ENCODE measurements at regions not wholly inside any gene's neighbourhood (a gene's known extent, or its start where the extent isn't known, plus 50 kb on each side); places are given as distances from the start of the nearest gene placed in this dataset.
"Not testable (repeated sequence)": the region's sequence is repeated elsewhere in the genome, so short reads cannot be mapped to it uniquely, and the experiment has no call there.

DNA sequence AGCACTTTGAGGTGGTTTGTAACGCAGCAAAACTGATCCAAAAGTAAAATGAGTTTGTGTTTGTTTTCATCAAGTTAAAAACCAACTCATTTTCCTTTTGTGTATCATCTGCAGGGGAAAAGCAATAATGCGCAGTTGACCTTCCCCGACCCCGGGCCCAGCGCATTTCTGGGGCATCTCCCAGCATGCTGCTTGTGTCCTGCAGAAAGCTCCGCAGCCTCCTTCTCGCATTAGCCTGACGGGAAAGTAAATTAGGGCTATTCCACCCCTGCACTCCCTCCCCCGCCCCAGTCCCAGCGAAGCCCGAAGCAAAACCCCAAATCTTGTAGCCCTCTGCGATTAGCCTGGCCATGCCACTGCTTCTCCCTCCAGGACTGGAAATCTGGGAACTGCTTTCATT lies 82.0 kb upstream of the PPM1B start:
- DNase-seq (ENCODE audit: low spot score), result no peak

DNA sequence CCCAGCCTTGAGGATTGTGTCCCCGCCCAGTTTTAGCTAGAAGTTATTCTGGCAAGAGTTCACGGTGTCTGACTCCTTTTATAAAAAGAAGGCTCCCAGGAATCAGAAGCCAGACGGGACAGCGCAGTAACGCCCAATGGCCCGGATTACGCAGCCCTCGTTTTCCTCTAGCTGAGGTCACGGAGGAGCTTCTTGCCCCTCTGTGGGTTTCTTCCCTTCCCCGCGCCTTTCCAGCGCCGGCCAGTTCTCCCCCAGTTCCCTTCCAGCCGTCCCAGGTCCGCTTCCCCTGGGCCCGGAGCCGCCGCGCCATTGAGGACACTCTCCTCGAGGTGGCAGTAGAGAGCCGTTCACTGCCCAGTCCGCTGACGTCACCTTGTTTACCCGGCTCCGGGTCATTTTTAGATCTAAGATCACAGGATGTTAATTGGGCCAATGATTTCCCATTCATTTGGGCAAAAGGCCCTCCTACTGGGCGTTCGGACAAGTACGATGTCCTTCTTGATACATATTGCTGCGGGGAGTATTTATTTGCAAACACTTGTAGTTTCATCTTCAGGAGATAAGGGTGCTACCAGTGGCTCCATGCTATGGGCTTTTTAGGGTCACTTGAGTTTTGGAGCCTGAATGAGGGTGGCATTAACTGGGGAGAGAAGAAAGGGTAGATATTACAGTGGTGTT lies 81.5 kb upstream of the PPM1B start:
- DNase-seq (ENCODE audit: low spot score), result peak; percentile 87

DNA sequence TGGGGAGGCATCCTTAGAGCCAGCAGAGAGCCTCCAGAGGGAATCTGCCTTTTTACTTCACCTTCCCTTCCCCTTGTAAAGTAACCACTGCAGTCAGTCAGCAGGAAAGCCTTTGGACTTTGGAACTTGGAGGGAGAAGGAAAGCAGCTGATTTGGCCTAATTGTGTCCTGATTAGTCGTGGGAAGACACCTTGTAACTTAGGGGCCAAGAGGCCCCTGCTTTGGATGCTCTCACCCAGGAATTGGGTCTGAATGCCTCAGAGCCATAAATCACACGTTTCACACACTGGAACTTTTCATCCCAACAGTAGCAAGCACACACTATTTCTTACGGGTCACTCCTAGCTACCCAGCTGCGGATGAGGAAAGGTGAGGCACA lies 81.0 kb upstream of the PPM1B start:
- DNase-seq (ENCODE audit: low spot score), result peak; percentile 43

DNA sequence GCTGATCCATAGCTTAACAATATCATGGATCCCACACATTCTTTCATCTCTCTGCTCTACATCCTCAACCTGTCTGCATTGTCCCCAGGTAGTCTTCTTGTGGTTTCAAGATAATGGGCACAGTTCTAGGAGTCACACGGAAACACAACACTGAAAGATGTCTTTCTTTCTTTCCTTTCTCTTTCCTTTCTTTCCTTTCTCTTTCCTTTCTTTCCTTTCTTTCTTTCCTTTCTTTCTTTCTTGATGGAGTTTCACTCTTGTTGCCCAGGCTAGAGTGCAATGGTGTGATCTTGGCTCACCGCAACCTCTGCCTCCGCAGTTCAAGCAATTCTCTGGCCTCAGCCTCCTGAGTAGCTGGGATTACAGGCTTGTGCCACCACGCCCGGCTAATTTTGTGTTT lies 76.2 kb upstream of the PPM1B start:
- DNase-seq (ENCODE audit: low spot score), result not testable (repeated sequence)

DNA sequence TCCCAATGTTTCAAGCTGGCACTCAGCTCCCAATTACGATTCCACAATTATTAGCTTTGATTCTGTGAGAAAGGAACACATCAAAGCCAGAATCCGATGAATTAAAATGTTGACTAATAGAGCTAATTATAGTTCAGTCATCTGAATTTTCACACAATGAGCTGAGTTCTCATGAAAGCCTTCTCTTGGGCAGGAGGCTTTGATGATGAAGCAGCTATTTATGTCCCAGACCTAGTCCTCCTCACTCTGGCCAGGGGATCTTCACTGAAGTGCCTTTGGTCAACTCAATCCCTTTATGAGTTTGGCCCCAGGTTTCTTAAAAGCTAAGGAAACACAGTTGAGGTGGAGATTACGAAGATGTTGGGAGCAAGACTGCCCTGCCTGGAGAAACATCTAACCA lies 74.7 kb upstream of the PPM1B start:
- DNase-seq (ENCODE audit: low spot score), result no peak

DNA sequence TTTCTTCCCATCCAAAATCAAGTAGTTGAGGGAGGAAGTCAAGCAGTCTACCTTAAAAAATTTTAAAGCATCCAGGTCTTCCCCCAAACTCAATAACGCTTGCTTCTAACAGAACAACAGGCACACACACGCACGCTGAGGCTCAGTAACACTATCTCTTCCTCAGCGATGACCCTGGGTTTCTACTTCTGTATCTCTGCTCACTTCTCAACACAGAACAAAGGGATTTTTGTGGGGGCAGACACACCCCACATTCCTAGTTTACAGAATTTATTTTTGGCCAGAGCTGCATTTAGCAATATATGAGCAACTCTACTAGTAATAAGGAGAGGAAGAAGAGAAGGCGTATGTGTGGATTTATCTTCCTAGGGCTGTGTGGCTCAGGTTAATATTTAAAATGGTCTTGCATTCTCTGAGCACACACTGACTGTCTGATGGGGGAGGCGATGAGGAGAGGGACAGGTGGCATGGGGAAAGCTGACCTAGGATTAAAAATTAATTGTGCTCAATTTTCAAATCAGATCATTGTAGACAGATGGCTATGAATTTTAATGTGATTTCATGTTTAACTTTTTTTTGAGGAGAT lies 71.3 kb upstream of the PPM1B start:
- DNase-seq (ENCODE audit: low spot score), result no peak

DNA sequence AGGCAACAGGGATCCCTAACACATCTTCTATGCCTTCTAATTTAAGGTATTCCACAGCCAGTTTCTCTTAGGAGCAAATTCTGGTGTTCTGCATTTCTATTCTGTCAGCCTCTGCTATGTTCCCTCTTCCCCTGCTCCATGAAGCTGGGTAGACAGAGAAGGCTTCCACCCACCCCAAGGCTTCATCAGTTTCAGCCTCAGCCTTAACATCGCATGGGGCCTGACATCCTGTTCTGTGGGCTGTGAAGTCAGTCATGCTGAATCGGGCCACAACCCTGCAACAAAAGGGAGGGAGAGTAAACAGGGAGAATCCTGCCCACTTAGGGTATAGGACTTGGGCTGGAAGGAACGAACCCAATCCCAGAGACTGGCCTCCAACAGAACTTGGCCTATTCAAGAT lies 70.6 kb upstream of the PPM1B start:
- DNase-seq (ENCODE audit: low spot score), result no peak

DNA sequence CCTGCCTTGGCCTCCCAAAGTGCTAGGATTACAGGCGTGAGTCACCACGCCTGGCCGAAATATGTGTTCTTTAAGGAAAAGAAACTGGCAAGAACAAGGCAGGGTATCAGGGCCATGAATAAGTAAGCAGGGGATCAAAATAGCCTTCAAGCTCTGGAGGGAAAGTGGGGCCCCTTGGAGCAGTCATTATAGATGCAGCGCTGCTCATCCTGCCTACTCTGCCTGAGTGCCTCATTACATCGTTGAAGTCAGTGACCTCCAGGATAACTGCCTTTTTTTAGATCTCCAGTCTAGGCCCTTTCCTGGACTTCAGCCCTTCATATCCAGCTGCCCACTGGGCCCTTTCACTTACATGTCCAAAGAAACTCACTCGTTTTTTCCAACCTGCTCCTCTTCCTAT lies 69.8 kb upstream of the PPM1B start:
- DNase-seq (ENCODE audit: low spot score), result no peak

DNA sequence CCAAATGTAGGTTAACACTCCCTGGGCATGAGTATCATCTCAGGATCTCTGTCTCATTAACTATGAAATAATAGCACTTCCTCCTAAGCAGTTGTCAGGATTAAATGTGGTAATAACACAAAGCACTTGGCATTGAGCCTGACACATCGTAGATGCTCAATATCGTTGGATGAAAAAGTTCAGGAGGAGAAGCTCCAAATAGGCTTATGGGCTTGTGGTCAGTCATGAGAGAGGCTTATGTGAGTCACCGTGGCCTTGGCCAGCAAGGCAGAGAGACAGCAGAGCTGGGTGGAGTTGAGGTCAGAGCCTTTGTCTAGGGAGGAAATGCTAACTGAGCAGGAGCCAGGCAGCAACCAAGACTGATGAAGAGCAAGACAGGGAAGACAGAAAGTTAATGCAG lies 68.3 kb upstream of the PPM1B start:
- DNase-seq (ENCODE audit: low spot score), result peak; percentile 49

DNA sequence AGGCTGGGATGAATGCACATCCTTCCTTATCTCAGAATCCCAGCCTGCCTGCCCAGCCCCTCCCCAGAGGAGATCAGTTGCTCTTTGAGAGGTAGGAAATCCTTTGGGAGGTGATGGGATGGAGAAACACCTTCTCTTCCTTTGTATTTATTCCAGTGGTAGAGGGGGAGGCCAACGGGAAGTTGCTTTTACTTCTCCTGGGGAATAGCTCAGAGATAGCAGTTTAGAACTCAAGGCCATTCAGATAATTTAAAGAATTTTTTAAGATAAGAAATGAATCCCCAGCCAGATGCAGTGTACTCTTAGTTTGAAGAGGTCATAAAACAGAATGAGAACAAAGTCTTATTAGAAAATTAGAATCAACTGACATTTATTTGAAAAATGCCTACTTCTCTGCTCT lies 67.4 kb upstream of the PPM1B start:
- DNase-seq (ENCODE audit: low spot score), result no peak

DNA sequence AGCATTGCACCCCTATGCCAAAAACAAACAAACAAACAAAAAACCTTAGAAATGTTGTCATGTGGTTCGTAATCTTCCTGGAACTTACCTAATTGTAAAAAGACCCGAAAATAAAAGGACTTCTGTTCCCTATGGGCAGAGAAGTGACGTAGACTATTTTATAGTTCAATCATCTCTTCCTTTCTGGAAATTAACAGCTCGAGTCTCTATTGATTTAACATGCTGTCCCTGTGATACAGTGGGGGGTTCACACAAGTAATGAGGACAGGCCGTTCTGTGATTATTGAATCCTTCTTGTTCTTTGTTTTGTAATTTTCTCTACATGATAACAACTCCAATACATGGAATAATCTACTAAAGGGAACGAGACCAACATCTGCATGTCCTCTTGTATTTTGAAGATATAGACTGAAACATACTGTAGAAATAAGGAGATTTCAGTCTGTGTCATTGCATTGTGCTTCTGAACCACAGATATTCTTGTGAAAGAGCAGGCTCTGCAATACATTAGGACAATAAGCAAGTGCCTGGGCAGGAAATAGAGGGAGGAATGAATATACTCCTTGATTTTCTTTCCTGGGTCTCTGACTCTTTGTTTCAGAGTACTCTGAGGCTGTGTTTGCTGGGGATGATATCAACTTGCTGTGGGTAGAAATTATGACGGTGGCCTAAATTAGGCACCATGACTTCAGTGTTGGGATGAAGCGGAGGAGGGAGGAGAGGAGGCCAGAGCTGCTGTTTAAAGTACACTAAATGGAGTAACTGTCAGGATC lies 65.7 kb upstream of the PPM1B start:
- no peak for DNase-seq (ENCODE audit: low spot score)

DNA sequence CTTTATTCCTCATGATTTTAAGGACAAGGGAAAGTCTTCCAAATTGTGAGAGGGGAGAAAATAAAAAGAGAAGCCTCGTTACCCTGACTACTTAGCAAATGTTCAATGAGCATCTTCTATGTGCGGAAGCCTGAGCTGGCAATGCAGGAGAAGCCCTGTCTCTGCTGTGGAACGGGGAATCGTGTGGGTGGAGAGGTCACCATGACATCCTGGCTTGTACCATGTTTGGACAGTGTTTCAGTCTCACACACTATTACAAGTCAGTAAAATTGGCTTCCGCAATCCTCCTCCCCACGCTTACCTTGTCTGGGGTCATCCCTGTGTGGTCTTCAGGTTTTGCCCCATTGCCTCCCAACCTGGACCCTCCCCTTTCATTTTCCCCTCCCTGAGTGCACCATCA lies 65.0 kb upstream of the PPM1B start:
- DNase-seq (ENCODE audit: low spot score), result no peak

DNA sequence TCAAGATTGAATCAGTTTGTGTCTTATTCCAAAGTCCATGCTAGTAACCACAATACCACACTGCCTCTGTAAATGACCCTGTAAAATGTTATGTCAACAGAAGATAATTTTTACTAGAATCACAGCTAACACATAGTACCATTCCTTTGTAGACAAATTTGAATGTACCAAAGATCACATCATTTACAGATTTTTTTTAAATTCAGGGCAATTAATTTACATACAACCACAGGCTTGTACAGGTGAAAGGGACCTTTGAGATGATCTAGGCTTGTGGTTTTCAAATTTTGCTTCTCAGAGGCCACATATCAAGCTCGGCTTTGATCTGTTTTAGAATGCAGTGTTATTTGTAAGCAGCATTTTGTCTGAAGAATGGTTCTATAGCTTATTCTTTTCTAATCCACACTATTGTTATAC lies 63.8 kb upstream of the PPM1B start:
- peak; percentile 50 for DNase-seq (ENCODE audit: low spot score)

DNA sequence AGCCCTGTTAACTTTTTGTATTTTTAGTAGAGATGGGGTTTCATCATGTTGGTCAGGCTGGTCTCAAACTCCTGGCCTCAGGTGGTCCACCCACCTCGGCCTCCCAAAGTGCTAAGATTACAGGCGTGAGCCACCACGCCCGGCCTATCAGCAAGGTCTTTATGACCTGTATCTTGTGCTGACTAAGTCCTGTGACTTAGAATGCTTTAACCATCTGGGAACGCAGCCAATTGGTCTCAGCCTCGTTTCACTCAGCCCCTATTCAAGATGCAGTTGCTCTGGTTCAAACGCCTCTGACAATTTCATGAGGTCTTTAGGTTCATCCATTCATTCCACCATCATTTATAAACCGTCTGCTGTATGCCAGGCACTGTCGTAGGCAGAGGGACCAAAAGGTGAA lies 62.2 kb upstream of the PPM1B start:
- DNase-seq (ENCODE audit: low spot score), result not testable (repeated sequence)

DNA sequence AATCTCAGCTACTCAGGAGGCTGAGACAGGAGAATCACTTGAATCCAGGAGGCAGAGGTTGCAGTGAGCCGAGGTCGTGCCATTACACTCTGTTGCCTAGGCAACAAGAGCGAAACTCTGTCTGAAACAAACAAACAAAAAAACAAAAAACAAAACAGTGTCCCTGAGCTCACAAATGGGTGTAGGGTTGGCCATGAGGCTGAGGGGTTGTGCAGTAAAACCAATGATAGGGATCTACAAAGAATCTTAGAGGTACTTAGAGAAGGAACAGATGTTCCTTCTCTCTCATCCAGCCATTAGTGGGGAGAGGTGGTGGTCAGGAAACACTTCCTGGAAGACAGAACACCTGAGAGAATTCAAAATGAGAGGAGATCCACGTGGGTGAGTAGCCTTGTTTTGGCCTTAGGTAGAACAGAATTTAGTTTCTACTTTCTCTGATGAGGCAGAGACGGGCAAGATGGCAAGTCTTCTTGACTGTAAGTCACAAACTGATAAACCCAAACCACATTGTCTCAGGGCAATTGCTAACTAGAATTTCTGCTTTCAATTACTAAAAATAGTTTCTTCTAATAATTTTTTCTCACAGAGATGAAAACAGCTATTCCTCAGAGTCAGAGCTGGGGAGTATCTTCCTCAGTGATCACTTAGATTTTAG lies 61.5 kb upstream of the PPM1B start:
- no peak for DNase-seq (ENCODE audit: low spot score)

DNA sequence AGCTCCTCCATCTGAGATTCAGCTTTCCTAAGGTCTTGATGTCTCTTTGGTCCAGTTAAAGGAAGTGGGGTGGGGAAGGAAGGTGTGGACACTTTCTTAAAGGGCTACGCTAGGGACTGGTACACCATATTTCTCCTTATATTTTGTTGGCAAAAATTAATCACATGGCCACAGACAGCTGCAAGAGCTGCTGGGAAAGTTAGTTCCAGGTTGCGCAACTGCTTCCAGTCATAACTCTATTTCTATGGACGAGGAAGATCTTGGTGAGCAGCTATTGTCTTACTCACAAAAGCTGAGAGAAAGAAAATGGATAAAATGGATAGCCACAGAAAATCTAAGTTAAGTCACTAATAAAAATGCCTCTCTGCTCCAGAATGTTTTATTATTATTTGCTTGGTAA lies 60.7 kb upstream of the PPM1B start:
- DNase-seq (ENCODE audit: low spot score), result no peak

DNA sequence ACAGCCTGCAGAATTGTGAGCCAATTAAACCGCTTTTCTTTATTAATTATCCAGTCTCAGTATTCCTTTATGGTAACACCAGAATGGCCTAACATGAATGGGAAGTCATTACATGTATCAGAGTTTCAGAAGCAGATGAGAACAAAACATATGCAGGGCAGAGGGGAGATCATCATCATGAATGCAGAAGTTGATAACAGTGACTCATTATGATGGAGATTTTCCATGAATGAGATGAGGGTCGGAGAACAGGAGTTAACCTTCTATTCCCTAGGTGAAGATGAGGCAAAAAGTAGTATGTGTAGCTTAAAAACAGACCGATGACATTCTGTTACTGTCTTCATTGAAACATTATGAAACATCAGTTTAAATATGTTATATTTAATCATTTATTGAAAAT lies 59.5 kb upstream of the PPM1B start:
- DNase-seq (ENCODE audit: low spot score), result no peak

DNA sequence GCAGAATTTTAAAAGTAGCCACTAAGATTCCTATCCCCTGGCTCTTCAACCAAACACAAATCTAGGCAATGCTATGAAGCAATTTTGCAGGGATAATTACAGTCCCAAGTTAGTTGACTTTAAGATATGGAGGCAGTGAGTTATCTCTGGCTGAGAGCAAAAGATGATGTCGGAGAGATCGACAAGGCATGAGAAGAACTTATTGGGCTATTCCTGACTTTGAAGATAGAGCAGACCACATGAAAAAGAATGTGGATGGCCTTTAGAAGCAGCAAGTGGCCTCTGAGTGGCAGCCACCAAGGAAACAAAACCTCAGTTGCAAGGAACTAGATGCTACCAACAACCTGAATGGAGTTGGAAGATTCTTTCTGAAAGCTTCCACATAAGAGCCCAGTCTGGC lies 58.2 kb upstream of the PPM1B start:
- no peak for DNase-seq (ENCODE audit: low spot score)

DNA sequence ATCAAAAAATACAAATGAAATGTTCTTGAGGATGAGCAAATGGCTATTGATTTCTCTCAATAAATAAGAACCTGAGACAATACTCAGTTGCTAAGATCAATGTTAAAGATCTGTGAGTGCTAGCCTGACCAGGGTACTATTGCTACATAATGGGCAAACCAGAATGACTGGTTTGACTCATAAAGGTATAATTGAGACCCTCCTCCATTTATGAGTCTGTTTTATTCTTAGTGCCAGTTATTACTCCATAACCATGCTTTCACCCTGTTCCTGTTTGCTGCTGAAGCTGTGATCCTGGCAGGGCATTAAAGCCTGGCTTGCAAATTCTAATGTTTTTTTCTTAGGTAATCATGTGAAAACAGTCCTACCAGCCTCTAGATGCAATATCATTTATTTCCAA lies 56.6 kb upstream of the PPM1B start:
- DNase-seq (ENCODE audit: low spot score), result no peak

DNA sequence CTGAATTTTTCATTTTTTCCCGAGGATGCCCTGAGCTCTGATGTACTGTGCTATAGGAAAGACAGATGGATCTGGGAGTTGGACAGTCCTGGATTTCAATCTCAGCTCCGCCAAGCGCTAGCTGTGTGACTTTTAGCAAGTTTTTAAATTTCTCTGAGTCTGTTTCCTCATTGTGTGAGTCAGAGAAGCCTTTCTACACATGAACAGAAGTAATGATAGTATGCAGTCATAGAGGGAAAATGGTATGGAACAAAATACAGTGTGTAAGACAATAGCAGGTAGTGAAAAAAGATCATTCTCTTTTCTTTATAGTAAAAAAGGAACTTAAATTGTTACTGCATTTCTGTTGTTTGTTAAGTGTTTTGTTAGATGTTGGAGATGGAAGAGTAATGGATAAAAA lies 52.4 kb upstream of the PPM1B start:
- DNase-seq (ENCODE audit: low spot score), result no peak

DNA sequence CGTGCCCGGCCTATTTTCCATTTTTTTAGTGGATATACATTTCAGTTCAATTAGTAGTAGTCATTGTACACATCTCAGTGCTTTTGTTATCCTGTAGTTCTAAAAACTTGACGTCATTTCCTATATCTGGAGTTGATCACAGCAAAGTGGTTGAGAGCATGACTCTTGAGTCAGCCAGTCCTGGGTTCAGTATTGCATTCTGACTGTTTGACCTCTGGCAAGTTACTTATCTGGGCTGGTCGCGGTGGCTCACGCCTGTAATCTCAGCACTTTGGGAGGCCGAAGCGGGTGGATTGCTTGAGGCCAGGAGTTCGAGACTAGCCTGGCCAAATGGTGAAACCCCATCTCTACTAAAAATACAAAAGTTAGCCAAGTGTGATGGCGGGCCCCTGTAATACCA lies 50.4 kb upstream of the PPM1B start:
- DNase-seq (ENCODE audit: low spot score), result no peak
